ENCODE measurements at regions not wholly inside any gene's neighbourhood (a gene's known extent, or its start where the extent isn't known, plus 50 kb on each side); places are given as distances from the start of the nearest gene placed in this dataset.
"Not testable (repeated sequence)": the region's sequence is repeated elsewhere in the genome, so short reads cannot be mapped to it uniquely, and the experiment has no call there.

- H3K9me3 ChIP-seq (ENCODE audit: control insufficient read depth in 3 of 3, low read length in 3 of 3), result no peaks in the 10 kb centered on the region
- H3K36me3 ChIP-seq (ENCODE audit: control insufficient read depth in 3 of 3, insufficient read depth in 3 of 3, low read length in 3 of 3), result no peaks in the 10 kb centered on the region
- no peak overlapping the region for H3K9ac ChIP-seq (ENCODE audit: low read depth in 1 of 3, low read length in 3 of 3)
- no peak overlapping the region for H3K27ac ChIP-seq (ENCODE audit: low read depth, low read length)
- H3K4me3 ChIP-seq (ENCODE audit: low read length in 3 of 3), result no peak overlapping the region
- H3K27me3 ChIP-seq (ENCODE audit: control insufficient read depth in 3 of 3, insufficient read depth in 3 of 3, low read length in 3 of 3), result no peaks in the 10 kb centered on the region
- peaks cover 0 to 5% (median 0%) of the 10 kb centered on the region in 3 donors for H3K4me1 ChIP-seq (ENCODE audit: control insufficient read depth in 3 of 3, insufficient read depth in 3 of 3, low read length in 3 of 3)
These were observed 155.1 kb upstream of the SOX6 start for GRCh38 chr11:16511116-16512114.

GRCh38 chr11:16505481-16505880 lies 149.1 kb upstream of the SOX6 start:
- H3K9ac ChIP-seq (ENCODE audit: low read depth in 1 of 3, low read length in 3 of 3), result no peak overlapping the region
- no peaks in the 10 kb centered on the region for H3K27me3 ChIP-seq (ENCODE audit: control insufficient read depth in 3 of 3, insufficient read depth in 3 of 3, low read length in 3 of 3)
- peaks cover 0 to 3% (median 0%) of the 10 kb centered on the region in 3 donors for H3K9me3 ChIP-seq (ENCODE audit: control insufficient read depth in 3 of 3, low read length in 3 of 3)
- no peaks in the 10 kb centered on the region for H3K4me1 ChIP-seq (ENCODE audit: control insufficient read depth in 3 of 3, insufficient read depth in 3 of 3, low read length in 3 of 3)
- no peak overlapping the region for H3K27ac ChIP-seq (ENCODE audit: low read depth, low read length)
- no peak overlapping the region for H3K4me3 ChIP-seq (ENCODE audit: low read length in 3 of 3)
- no peaks in the 10 kb centered on the region for H3K36me3 ChIP-seq (ENCODE audit: control insufficient read depth in 3 of 3, insufficient read depth in 3 of 3, low read length in 3 of 3)

GRCh38 chr11:16503891-16504290 lies 147.5 kb upstream of the SOX6 start:
- not testable (repeated sequence) for H3K36me3 ChIP-seq (ENCODE audit: control insufficient read depth in 3 of 3, insufficient read depth in 3 of 3, low read length in 3 of 3); H3K27me3 ChIP-seq (ENCODE audit: control insufficient read depth in 3 of 3, insufficient read depth in 3 of 3, low read length in 3 of 3); H3K4me3 ChIP-seq (ENCODE audit: low read length in 3 of 3); H3K9ac ChIP-seq (ENCODE audit: low read depth in 1 of 3, low read length in 3 of 3); H3K27ac ChIP-seq (ENCODE audit: low read depth, low read length); H3K9me3 ChIP-seq (ENCODE audit: control insufficient read depth in 3 of 3, low read length in 3 of 3); H3K4me1 ChIP-seq (ENCODE audit: control insufficient read depth in 3 of 3, insufficient read depth in 3 of 3, low read length in 3 of 3)

GRCh38 chr11:16494918-16495691 lies 138.8 kb upstream of the SOX6 start:
- Histone ChIP-seq H3K27me3 (ENCODE audit: control insufficient read depth in 3 of 3, insufficient read depth in 3 of 3, low read length in 3 of 3) (no peaks in the 10 kb centered on the region), H3K9me3 (ENCODE audit: control insufficient read depth in 3 of 3, low read length in 3 of 3) (no peaks in the 10 kb centered on the region), H3K4me1 (ENCODE audit: control insufficient read depth in 3 of 3, insufficient read depth in 3 of 3, low read length in 3 of 3) (peaks cover 11 to 15% (median 14%) of the 10 kb centered on the region in 3 donors), H3K27ac (ENCODE audit: low read depth, low read length) (no peak overlapping the region), H3K36me3 (ENCODE audit: control insufficient read depth in 3 of 3, insufficient read depth in 3 of 3, low read length in 3 of 3) (no peaks in the 10 kb centered on the region), H3K9ac (ENCODE audit: low read depth in 1 of 3, low read length in 3 of 3) (no peak overlapping the region), H3K4me3 (ENCODE audit: low read length in 3 of 3) (peak overlapping the region in 1 of 3 donors; percentile 0)

- H3K9ac ChIP-seq (ENCODE audit: low read depth in 1 of 3, low read length in 3 of 3), result no peak overlapping the region
- H3K27ac ChIP-seq (ENCODE audit: low read depth, low read length), result no peak overlapping the region
- H3K4me3 ChIP-seq (ENCODE audit: low read length in 3 of 3), result no peak overlapping the region
- H3K36me3 ChIP-seq (ENCODE audit: control insufficient read depth in 3 of 3, insufficient read depth in 3 of 3, low read length in 3 of 3), result no peaks in the 10 kb centered on the region
- no peaks in the 10 kb centered on the region for H3K27me3 ChIP-seq (ENCODE audit: control insufficient read depth in 3 of 3, insufficient read depth in 3 of 3, low read length in 3 of 3)
- peaks cover 0 to 14% (median 0%) of the 10 kb centered on the region in 3 donors for H3K4me1 ChIP-seq (ENCODE audit: control insufficient read depth in 3 of 3, insufficient read depth in 3 of 3, low read length in 3 of 3)
- no peaks in the 10 kb centered on the region for H3K9me3 ChIP-seq (ENCODE audit: control insufficient read depth in 3 of 3, low read length in 3 of 3)
These were observed 128.1 kb upstream of the SOX6 start for GRCh38 chr11:16484434-16484833.

GRCh38 chr11:16474659-16475058 lies 118.3 kb upstream of the SOX6 start:
- no peaks in the 10 kb centered on the region for H3K36me3 ChIP-seq (ENCODE audit: control insufficient read depth in 3 of 3, insufficient read depth in 3 of 3, low read length in 3 of 3)
- no peaks in the 10 kb centered on the region for H3K27me3 ChIP-seq (ENCODE audit: control insufficient read depth in 3 of 3, insufficient read depth in 3 of 3, low read length in 3 of 3)
- H3K4me3 ChIP-seq (ENCODE audit: low read length in 3 of 3), result no peak overlapping the region
- peaks cover 0 to 3% (median 0%) of the 10 kb centered on the region in 3 donors for H3K4me1 ChIP-seq (ENCODE audit: control insufficient read depth in 3 of 3, insufficient read depth in 3 of 3, low read length in 3 of 3)
- H3K27ac ChIP-seq (ENCODE audit: low read depth, low read length), result no peak overlapping the region
- H3K9ac ChIP-seq (ENCODE audit: low read depth in 1 of 3, low read length in 3 of 3), result no peak overlapping the region
- H3K9me3 ChIP-seq (ENCODE audit: control insufficient read depth in 3 of 3, low read length in 3 of 3), result no peaks in the 10 kb centered on the region

- H3K4me1 ChIP-seq (ENCODE audit: control insufficient read depth in 3 of 3, insufficient read depth in 3 of 3, low read length in 3 of 3), result no peaks in the 10 kb centered on the region
- no peak overlapping the region for H3K27ac ChIP-seq (ENCODE audit: low read depth, low read length)
- H3K9me3 ChIP-seq (ENCODE audit: control insufficient read depth in 3 of 3, low read length in 3 of 3), result no peaks in the 10 kb centered on the region
- H3K4me3 ChIP-seq (ENCODE audit: low read length in 3 of 3), result no peak overlapping the region
- H3K27me3 ChIP-seq (ENCODE audit: control insufficient read depth in 3 of 3, insufficient read depth in 3 of 3, low read length in 3 of 3), result no peaks in the 10 kb centered on the region
- H3K36me3 ChIP-seq (ENCODE audit: control insufficient read depth in 3 of 3, insufficient read depth in 3 of 3, low read length in 3 of 3), result no peaks in the 10 kb centered on the region
- H3K9ac ChIP-seq (ENCODE audit: low read depth in 1 of 3, low read length in 3 of 3), result no peak overlapping the region
These were observed 113.6 kb upstream of the SOX6 start for GRCh38 chr11:16469968-16470367.

- H3K27ac ChIP-seq (ENCODE audit: low read depth, low read length), result no peak overlapping the region
- no peak overlapping the region for H3K4me3 ChIP-seq (ENCODE audit: low read length in 3 of 3)
These were observed 112.5 kb upstream of the SOX6 start for GRCh38 chr11:16468735-16469453.

GRCh38 chr11:16460508-16460907 lies 104.2 kb upstream of the SOX6 start:
- Histone ChIP-seq H3K27me3 (ENCODE audit: control insufficient read depth in 3 of 3, insufficient read depth in 3 of 3, low read length in 3 of 3) (no peaks in the 10 kb centered on the region), H3K9me3 (ENCODE audit: control insufficient read depth in 3 of 3, low read length in 3 of 3) (no peaks in the 10 kb centered on the region), H3K9ac (ENCODE audit: low read depth in 1 of 3, low read length in 3 of 3) (no peak overlapping the region), H3K36me3 (ENCODE audit: control insufficient read depth in 3 of 3, insufficient read depth in 3 of 3, low read length in 3 of 3) (no peaks in the 10 kb centered on the region), H3K27ac (ENCODE audit: low read depth, low read length) (no peak overlapping the region), H3K4me1 (ENCODE audit: control insufficient read depth in 3 of 3, insufficient read depth in 3 of 3, low read length in 3 of 3) (peaks cover 0 to 7% (median 6%) of the 10 kb centered on the region in 3 donors), H3K4me3 (ENCODE audit: low read length in 3 of 3) (no peak overlapping the region)

More at GRCh38 chr11:16468735-16469453, 112.5 kb upstream of the SOX6 start:
- Histone ChIP-seq H3K9ac (ENCODE audit: low read depth in 1 of 3, low read length in 3 of 3) (no peak overlapping the region), H3K36me3 (ENCODE audit: control insufficient read depth in 3 of 3, insufficient read depth in 3 of 3, low read length in 3 of 3) (no peaks in the 10 kb centered on the region), H3K9me3 (ENCODE audit: control insufficient read depth in 3 of 3, low read length in 3 of 3) (no peaks in the 10 kb centered on the region), H3K4me1 (ENCODE audit: control insufficient read depth in 3 of 3, insufficient read depth in 3 of 3, low read length in 3 of 3) (no peaks in the 10 kb centered on the region), H3K27me3 (ENCODE audit: control insufficient read depth in 3 of 3, insufficient read depth in 3 of 3, low read length in 3 of 3) (no peaks in the 10 kb centered on the region)
